HL-60 (cell line): ENCODE measurements at regions not wholly inside any gene's neighbourhood (a gene's known extent, or its start where the extent isn't known, plus 50 kb on each side); places are given as distances from the start of the nearest gene placed in this dataset.

ENCODE experiments used
- REST ChIP-seq: IDR thresholded peaks from 2 replicates; pipeline ENCODE4 v1.6.1; 2012; ENCODE audit warnings: low read depth; ENCODE audit not compliant: insufficient replicate concordance
- TF ChIP-seq, protein P1 (sequence below): IDR thresholded peaks from one replicate; pipeline ENCODE4 v1.5.1; 2011; ENCODE audit warnings: low read length, control low read depth, inconsistent platforms; ENCODE audit not compliant: insufficient read depth

DNA sequence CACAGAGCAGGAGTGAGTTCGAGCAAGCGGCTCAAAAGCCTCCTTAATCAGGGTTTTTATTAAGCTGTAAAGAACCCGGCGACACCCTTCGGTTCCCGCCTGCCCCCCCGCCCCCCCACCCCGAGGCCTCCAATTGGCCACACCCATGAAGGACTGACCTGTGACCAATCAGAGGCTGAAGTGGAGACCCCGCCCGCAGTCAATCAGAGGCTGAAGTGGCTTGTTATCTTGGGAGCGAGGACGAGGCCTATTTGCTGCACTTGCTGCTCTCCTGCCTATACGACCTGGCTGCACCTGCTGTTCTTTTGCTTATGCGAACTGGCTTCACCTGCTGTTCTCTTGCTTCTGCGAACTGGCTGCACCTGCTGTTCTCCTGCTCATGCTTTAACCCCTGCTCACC lies 844.9 kb downstream of the OLFM4 start:
- TF ChIP-seq, protein P1, sequence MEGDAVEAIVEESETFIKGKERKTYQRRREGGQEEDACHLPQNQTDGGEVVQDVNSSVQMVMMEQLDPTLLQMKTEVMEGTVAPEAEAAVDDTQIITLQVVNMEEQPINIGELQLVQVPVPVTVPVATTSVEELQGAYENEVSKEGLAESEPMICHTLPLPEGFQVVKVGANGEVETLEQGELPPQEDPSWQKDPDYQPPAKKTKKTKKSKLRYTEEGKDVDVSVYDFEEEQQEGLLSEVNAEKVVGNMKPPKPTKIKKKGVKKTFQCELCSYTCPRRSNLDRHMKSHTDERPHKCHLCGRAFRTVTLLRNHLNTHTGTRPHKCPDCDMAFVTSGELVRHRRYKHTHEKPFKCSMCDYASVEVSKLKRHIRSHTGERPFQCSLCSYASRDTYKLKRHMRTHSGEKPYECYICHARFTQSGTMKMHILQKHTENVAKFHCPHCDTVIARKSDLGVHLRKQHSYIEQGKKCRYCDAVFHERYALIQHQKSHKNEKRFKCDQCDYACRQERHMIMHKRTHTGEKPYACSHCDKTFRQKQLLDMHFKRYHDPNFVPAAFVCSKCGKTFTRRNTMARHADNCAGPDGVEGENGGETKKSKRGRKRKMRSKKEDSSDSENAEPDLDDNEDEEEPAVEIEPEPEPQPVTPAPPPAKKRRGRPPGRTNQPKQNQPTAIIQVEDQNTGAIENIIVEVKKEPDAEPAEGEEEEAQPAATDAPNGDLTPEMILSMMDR = no peak
- TF ChIP-seq REST = no peak
